GM23338 (cell line): ENCODE measurements at regions not wholly inside any gene's neighbourhood (a gene's known extent, or its start where the extent isn't known, plus 50 kb on each side); places are given as distances from the start of the nearest gene placed in this dataset.

Experiments used
- ATAC-seq: fragments of 200-7000 bp; cut with Tn5 transposase; 3 replicates; pipeline ENCODE4 v1.9.1; 2020
- DNase-seq: peaks from one replicate; pipeline ENCODE4 v3.0.0-alpha.2; 2015; ENCODE audit warnings: low spot score
- H2AFZ ChIP-seq: fragments of 200-600 bp; sonication (generic); 2 replicates; pipeline ENCODE4 v1.8.0; 2016; ENCODE audit warnings: antibody characterized with exemption, mild to moderate bottlenecking, moderate library complexity
- H3F3A ChIP-seq: fragments of 200-600 bp; sonication (generic); replicated peaks from 2 replicates; pipeline ENCODE4 v1.8.0; 2017; ENCODE audit warnings: antibody characterized with exemption, mixed run types, low read depth
- H3K27ac ChIP-seq: fragments of 200-600 bp; sonication (generic); 2 replicates; pipeline ENCODE4 v1.6.1; 2016; ENCODE audit warnings: low read depth
- H3K27me3 ChIP-seq: fragments of 200-600 bp; sonication (generic); 2 replicates; pipeline ENCODE4 v1.8.0; 2016; ENCODE audit warnings: mild to moderate bottlenecking, mixed run types, moderate library complexity; ENCODE audit not compliant: insufficient read depth
- H3K36me3 ChIP-seq: fragments of 200-600 bp; sonication (generic); 2 replicates; pipeline ENCODE4 v1.8.0; 2016; ENCODE audit warnings: mild to moderate bottlenecking; ENCODE audit not compliant: insufficient read depth
- H3K4me1 ChIP-seq: fragments of 200-600 bp; sonication (generic); 2 replicates; pipeline ENCODE4 v1.8.0; 2016; ENCODE audit warnings: mild to moderate bottlenecking, moderate library complexity; ENCODE audit not compliant: insufficient read depth
- H3K4me2 ChIP-seq: fragments of 200-600 bp; sonication (generic); 2 replicates; pipeline ENCODE4 v1.7.1; 2017; ENCODE audit warnings: mixed run types
- H3K4me3 ChIP-seq: fragments of 200-600 bp; sonication (generic); 2 replicates; pipeline ENCODE4 v1.6.1; 2016; ENCODE audit warnings: mixed run types
- H3K79me2 ChIP-seq: fragments of 200-600 bp; sonication (generic); replicated peaks from 2 replicates; pipeline ENCODE4 v1.8.0; 2017; ENCODE audit warnings: mild to moderate bottlenecking; ENCODE audit not compliant: insufficient read depth
- H3K9me2 ChIP-seq: fragments of 200-600 bp; sonication (generic); 2 replicates; pipeline ENCODE4 v1.8.0; 2017; ENCODE audit not compliant: insufficient read depth
- H4K20me1 ChIP-seq: fragments of 200-600 bp; sonication (generic); replicated peaks from 2 replicates; pipeline ENCODE4 v1.8.0; 2017; ENCODE audit warnings: mild to moderate bottlenecking; ENCODE audit not compliant: insufficient read depth
- H3K27ac Mint-ChIP-seq: 2 replicates; pipeline ENCODE4 v1.8.0; 2020; ENCODE audit warnings: inconsistent platforms, mild to moderate bottlenecking, moderate library complexity, mixed read lengths
- H3K27me3 Mint-ChIP-seq: 3 replicates; pipeline ENCODE4 v1.8.0; 2022; ENCODE audit warnings: low read depth, mild to moderate bottlenecking, moderate library complexity, mixed read lengths, inconsistent platforms; ENCODE audit not compliant: insufficient read depth, poor library complexity
- H3K36me3 Mint-ChIP-seq: 3 replicates; pipeline ENCODE4 v1.8.0; 2021; ENCODE audit warnings: low read depth, mild to moderate bottlenecking, inconsistent platforms, moderate library complexity, mixed read lengths
- H3K4me1 Mint-ChIP-seq: 3 replicates; pipeline ENCODE4 v1.8.0; 2020; ENCODE audit warnings: mild to moderate bottlenecking, inconsistent platforms, mixed read lengths
- H3K4me3 Mint-ChIP-seq: 3 replicates; pipeline ENCODE4 v1.8.0; 2021; ENCODE audit warnings: moderate library complexity, mild to moderate bottlenecking, inconsistent platforms, mixed read lengths
- H3K9me3 Mint-ChIP-seq: 3 replicates; pipeline ENCODE4 v1.8.0; 2020; ENCODE audit warnings: moderate library complexity, mild to moderate bottlenecking, inconsistent platforms, mixed read lengths
- EZH2phosphoT487 ChIP-seq: fragments of 200-600 bp; sonication (generic); IDR thresholded peaks from one replicate; pipeline ENCODE4 v1.8.1; 2018; ENCODE audit warnings: antibody characterized with exemption; ENCODE audit not compliant: unreplicated experiment
- POLR2AphosphoS5 ChIP-seq: IDR thresholded peaks from 2 replicates; pipeline ENCODE4 v1.6.1; 2016; ENCODE audit warnings: antibody characterized with exemption, low read depth
- STAT1 ChIP-seq: IDR thresholded peaks from one replicate; pipeline ENCODE4 v1.6.1; 2016; ENCODE audit warnings: antibody characterized with exemption; ENCODE audit not compliant: unreplicated experiment
- TF ChIP-seq, protein P1 (sequence below): fragments of 250-450 bp; sonication (Bioruptor Pico); IDR thresholded peaks from 2 replicates; pipeline ENCODE4 v1.5.0; 2020; ENCODE audit warnings: mild to moderate bottlenecking, moderate library complexity
- TF ChIP-seq, protein P2 (sequence below): IDR thresholded peaks from one replicate; pipeline ENCODE4 v1.6.1; 2018; ENCODE audit warnings: antibody characterized with exemption; ENCODE audit not compliant: unreplicated experiment

DNA sequence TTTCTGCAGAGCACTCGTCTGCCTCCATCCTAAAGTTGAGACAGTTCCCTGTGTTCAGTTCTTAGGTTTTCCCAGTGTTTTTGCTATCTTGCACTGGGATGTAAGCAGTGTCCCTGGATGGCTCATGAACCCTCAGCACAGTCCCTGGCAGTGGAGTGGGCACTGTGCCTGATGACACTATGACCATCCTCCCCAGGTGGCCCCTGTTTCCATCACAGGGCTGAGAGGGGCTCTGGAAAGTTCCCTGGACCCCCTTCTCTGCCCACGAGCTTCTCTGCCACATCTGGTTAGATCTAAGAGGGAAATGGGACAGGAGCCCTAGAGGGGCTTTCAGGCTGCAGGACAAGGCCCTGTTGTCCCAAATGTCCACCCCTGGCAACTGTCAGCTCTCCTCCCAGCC lies 249.8 kb upstream of the SFSWAP start (continued):
- TF ChIP-seq, protein P1, sequence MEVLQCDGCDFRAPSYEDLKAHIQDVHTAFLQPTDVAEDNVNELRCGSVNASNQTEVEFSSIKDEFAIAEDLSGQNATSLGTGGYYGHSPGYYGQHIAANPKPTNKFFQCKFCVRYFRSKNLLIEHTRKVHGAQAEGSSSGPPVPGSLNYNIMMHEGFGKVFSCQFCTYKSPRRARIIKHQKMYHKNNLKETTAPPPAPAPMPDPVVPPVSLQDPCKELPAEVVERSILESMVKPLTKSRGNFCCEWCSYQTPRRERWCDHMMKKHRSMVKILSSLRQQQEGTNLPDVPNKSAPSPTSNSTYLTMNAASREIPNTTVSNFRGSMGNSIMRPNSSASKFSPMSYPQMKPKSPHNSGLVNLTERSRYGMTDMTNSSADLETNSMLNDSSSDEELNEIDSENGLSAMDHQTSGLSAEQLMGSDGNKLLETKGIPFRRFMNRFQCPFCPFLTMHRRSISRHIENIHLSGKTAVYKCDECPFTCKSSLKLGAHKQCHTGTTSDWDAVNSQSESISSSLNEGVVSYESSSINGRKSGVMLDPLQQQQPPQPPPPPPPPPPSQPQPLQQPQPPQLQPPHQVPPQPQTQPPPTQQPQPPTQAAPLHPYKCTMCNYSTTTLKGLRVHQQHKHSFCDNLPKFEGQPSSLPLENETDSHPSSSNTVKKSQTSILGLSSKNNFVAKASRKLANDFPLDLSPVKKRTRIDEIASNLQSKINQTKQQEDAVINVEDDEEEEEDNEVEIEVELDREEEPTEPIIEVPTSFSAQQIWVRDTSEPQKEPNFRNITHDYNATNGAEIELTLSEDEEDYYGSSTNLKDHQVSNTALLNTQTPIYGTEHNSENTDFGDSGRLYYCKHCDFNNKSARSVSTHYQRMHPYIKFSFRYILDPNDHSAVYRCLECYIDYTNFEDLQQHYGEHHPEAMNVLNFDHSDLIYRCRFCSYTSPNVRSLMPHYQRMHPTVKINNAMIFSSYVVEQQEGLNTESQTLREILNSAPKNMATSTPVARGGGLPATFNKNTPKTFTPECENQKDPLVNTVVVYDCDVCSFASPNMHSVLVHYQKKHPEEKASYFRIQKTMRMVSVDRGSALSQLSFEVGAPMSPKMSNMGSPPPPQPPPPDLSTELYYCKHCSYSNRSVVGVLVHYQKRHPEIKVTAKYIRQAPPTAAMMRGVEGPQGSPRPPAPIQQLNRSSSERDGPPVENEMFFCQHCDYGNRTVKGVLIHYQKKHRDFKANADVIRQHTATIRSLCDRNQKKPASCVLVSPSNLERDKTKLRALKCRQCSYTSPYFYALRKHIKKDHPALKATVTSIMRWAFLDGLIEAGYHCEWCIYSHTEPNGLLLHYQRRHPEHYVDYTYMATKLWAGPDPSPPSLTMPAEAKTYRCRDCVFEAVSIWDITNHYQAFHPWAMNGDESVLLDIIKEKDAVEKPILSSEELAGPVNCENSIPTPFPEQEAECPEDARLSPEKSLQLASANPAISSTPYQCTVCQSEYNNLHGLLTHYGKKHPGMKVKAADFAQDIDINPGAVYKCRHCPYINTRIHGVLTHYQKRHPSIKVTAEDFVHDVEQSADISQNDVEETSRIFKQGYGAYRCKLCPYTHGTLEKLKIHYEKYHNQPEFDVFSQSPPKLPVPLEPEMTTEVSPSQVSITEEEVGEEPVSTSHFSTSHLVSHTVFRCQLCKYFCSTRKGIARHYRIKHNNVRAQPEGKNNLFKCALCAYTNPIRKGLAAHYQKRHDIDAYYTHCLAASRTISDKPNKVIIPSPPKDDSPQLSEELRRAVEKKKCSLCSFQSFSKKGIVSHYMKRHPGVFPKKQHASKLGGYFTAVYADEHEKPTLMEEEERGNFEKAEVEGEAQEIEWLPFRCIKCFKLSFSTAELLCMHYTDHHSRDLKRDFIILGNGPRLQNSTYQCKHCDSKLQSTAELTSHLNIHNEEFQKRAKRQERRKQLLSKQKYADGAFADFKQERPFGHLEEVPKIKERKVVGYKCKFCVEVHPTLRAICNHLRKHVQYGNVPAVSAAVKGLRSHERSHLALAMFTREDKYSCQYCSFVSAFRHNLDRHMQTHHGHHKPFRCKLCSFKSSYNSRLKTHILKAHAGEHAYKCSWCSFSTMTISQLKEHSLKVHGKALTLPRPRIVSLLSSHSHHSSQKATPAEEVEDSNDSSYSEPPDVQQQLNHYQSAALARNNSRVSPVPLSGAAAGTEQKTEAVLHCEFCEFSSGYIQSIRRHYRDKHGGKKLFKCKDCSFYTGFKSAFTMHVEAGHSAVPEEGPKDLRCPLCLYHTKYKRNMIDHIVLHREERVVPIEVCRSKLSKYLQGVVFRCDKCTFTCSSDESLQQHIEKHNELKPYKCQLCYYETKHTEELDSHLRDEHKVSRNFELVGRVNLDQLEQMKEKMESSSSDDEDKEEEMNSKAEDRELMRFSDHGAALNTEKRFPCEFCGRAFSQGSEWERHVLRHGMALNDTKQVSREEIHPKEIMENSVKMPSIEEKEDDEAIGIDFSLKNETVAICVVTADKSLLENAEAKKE: no peak
- TF ChIP-seq, protein P2, sequence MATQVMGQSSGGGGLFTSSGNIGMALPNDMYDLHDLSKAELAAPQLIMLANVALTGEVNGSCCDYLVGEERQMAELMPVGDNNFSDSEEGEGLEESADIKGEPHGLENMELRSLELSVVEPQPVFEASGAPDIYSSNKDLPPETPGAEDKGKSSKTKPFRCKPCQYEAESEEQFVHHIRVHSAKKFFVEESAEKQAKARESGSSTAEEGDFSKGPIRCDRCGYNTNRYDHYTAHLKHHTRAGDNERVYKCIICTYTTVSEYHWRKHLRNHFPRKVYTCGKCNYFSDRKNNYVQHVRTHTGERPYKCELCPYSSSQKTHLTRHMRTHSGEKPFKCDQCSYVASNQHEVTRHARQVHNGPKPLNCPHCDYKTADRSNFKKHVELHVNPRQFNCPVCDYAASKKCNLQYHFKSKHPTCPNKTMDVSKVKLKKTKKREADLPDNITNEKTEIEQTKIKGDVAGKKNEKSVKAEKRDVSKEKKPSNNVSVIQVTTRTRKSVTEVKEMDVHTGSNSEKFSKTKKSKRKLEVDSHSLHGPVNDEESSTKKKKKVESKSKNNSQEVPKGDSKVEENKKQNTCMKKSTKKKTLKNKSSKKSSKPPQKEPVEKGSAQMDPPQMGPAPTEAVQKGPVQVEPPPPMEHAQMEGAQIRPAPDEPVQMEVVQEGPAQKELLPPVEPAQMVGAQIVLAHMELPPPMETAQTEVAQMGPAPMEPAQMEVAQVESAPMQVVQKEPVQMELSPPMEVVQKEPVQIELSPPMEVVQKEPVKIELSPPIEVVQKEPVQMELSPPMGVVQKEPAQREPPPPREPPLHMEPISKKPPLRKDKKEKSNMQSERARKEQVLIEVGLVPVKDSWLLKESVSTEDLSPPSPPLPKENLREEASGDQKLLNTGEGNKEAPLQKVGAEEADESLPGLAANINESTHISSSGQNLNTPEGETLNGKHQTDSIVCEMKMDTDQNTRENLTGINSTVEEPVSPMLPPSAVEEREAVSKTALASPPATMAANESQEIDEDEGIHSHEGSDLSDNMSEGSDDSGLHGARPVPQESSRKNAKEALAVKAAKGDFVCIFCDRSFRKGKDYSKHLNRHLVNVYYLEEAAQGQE: no peak
- no peak for TF ChIP-seq EZH2phosphoT487

DNA sequence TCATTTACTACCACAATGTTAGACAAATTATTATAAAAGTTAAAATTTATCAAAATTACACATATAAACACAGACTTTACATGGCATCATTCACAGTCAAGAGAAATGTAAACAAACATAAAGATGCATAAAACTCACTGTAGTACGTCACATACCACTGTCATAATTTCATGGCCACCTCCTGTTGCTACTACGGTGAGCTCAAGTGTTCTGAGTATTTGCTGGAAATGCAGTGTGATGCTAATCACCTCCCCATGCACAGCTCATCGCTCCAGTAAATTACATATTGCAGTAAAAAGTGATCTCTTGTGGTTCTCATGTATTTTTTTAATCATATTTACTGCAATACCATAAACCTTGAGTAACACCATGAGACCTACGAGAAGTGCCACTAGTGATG lies 247.7 kb upstream of the SFSWAP start:
- Histone ChIP-seq H3K4me3 (no peak overlapping the region), H3K4me1 (no peaks in the 10 kb centered on the region), H3K4me2 (no peak overlapping the region), H4K20me1 (no peaks in the 10 kb centered on the region), H3K27ac (no peak overlapping the region), H3K79me2 (no peaks in the 10 kb centered on the region), H3K36me3 (no peaks in the 10 kb centered on the region), H3F3A (no peaks in the 10 kb centered on the region), H3K9me2 (0 out of 2 replicates have a peak, but pooled peaks cover 5% of the 10 kb centered on the region), H2AFZ (no peak overlapping the region), H3K27me3 (no peaks in the 10 kb centered on the region)
- TF ChIP-seq STAT1: no peak
- no peak for TF ChIP-seq POLR2AphosphoS5
- Mint-ChIP-seq H3K4me3 (no peak overlapping the region), H3K4me1 (peaks cover 2% of the 10 kb centered on the region; the same call in 1 of the 3 replicates), H3K27me3 (peaks cover 4% of the 10 kb centered on the region), H3K9me3 (no peaks in the 10 kb centered on the region), H3K27ac (no peak overlapping the region), H3K36me3 (no peaks in the 10 kb centered on the region; the same call in 2 of the 3 replicates)
- no peak for DNase-seq
- no peak for ATAC-seq
